ENCODE measurements at regions not wholly inside any gene's neighbourhood (a gene's known extent, or its start where the extent isn't known, plus 50 kb on each side); places are given as distances from the start of the nearest gene placed in this dataset.

DNA sequence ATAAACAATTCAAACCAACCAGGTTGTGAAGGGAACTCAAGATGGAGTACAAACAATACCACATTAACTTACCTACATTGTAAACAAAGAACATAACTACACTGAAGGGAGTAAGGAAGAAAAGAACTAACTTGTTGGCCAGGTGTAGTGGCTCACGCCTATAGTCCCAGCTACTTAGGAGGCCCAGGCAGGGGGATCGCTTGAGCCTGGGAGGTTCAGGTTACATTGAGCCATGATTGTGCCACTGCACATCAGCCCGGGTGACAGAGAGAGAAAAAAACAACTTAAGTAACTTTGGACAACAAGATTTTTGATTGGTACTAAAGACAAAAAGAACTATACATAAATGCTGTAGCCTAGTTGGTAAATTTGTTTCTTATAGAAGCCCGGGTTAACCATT, 68.8 kb downstream of the TRIL start:
- 80 to 84% methylated on average over 4 of the region's 4 CpGs for WGBS, 2 donors
- ATAC-seq (no peak), DNase-seq (no peak)
- H3K27ac ChIP-seq, result no peak overlapping the region
- intact Hi-C loops (cut with DNase I), result no loop called here
- H3K27me3 ChIP-seq, result no peaks in the 10 kb centered on the region
- H3K4me3 ChIP-seq, result no peak overlapping the region
- peaks cover 7% of the 10 kb centered on the region for H3K4me1 ChIP-seq
- TF ChIP-seq POLR2A (IDR thresholded peaks at IDR 0.05), result no peak
- TF ChIP-seq, protein P1, sequence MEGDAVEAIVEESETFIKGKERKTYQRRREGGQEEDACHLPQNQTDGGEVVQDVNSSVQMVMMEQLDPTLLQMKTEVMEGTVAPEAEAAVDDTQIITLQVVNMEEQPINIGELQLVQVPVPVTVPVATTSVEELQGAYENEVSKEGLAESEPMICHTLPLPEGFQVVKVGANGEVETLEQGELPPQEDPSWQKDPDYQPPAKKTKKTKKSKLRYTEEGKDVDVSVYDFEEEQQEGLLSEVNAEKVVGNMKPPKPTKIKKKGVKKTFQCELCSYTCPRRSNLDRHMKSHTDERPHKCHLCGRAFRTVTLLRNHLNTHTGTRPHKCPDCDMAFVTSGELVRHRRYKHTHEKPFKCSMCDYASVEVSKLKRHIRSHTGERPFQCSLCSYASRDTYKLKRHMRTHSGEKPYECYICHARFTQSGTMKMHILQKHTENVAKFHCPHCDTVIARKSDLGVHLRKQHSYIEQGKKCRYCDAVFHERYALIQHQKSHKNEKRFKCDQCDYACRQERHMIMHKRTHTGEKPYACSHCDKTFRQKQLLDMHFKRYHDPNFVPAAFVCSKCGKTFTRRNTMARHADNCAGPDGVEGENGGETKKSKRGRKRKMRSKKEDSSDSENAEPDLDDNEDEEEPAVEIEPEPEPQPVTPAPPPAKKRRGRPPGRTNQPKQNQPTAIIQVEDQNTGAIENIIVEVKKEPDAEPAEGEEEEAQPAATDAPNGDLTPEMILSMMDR (IDR thresholded peaks at IDR 0.05), result no peak
- no peaks in the 10 kb centered on the region for H3K36me3 ChIP-seq (replicated peaks in 1 of 2; ENCODE audit: insufficient read depth in 1 of 2, low read depth in 2 of 2)
- no peaks in the 10 kb centered on the region for H3K9me3 ChIP-seq

DNA sequence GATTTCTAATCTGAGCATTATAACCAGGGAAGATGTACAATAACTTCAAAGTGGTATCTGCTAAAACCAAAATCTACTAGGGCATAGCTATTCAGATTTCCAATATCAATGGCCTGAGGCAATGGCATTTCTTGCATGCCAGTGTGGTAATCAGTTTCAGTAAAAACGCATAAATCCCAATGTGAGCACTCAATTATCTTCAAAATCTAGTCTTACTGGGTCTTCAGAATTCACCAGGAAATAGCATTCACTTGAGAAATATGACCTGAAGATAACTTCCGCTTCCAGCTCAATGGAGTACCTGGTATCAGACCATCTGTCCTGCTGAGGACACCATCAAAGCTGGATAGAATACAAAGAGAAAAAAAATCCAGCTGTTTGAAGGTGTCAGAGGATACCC, 72.4 kb downstream of the TRIL start:
- intact Hi-C loops (cut with DNase I), result no loop called here
- WGBS, 2 donors, result 69 to 79% methylated on average over 2 of the region's 2 CpGs
- H3K27ac ChIP-seq, result no peak overlapping the region
- peaks cover 7% of the 10 kb centered on the region for H3K4me1 ChIP-seq
- TF ChIP-seq, protein P1 (IDR thresholded peaks at IDR 0.05), result no peak
- TF ChIP-seq POLR2A (IDR thresholded peaks at IDR 0.05), result no peak
- no peaks in the 10 kb centered on the region for H3K27me3 ChIP-seq
- ATAC-seq (no peak), DNase-seq (no peak)
- no peak overlapping the region for H3K4me3 ChIP-seq
- no peaks in the 10 kb centered on the region for H3K36me3 ChIP-seq (replicated peaks in 1 of 2; ENCODE audit: insufficient read depth in 1 of 2, low read depth in 2 of 2)
- H3K9me3 ChIP-seq, result no peaks in the 10 kb centered on the region

DNA sequence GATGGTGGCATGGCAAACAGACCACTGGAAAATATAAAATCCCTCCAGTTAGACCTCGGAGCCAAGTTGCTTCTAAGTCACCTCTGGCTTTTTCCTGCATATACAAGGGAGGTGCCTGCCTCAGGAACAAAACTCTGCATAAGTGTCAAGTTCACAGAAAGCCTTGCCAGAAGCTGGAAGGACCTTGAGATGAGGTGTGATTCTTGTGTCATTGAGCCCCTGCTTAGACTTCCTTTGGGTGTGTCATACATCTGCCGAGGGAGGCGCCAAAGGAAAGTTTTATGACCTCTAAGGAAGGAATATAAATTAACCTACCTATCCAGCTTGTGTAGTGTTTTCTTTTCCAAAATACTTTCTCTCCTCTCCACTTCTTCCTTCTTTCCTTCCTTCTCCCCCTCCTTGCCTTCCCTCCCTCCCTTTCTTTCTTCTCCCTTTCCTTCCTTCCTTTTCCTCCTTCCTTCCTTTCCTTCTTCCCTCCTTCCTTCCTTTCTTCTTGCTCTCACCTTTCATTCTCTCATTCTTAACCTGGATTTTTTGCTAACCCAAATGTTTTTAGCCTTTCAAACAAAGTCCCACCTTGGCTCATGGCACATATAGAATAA, 75.2 kb downstream of the TRIL start:
- DNase-seq (no peak), ATAC-seq (no peak)
- intact Hi-C loops (cut with DNase I), result no loop called here
- Histone ChIP-seq H3K27ac (no peak overlapping the region), H3K27me3 (no peaks in the 10 kb centered on the region), H3K36me3 (replicated peaks in 1 of 2; ENCODE audit: insufficient read depth in 1 of 2, low read depth in 2 of 2) (no peaks in the 10 kb centered on the region), H3K4me1 (no peaks in the 10 kb centered on the region), H3K9me3 (no peaks in the 10 kb centered on the region), H3K4me3 (no peak overlapping the region)
- 63 to 77% methylated on average over 3 of the region's 3 CpGs for WGBS, 2 donors
- TF ChIP-seq, protein P1 (IDR thresholded peaks at IDR 0.05), result no peak
- TF ChIP-seq POLR2A (IDR thresholded peaks at IDR 0.05), result no peak

DNA sequence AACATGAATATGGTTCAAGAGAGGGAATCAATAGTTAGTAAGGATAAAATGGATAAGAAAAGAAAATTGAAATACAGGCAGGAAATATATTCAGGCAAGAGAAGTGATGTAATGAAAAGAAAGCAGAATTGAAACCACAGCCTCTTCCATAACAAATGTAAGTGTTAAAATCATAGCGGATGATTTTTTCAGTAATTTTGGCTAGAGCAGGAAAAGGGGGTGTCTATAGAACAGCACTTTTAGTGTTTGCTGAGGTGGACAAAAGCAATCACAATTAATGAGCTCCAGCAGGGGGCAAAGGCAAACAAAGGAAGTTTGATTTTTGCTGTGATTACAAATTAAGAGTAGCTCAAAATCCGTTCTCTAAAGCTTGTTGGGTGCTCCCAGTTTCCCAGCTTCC, 79.0 kb downstream of the TRIL start:
- Histone ChIP-seq H3K27me3 (no peaks in the 10 kb centered on the region), H3K4me1 (no peaks in the 10 kb centered on the region), H3K4me3 (no peak overlapping the region), H3K27ac (no peak overlapping the region), H3K9me3 (no peaks in the 10 kb centered on the region), H3K36me3 (replicated peaks in 1 of 2; ENCODE audit: insufficient read depth in 1 of 2, low read depth in 2 of 2) (no peaks in the 10 kb centered on the region)
- no peak for ATAC-seq
- TF ChIP-seq, protein P1 (IDR thresholded peaks at IDR 0.05), result peak in 1 of 7 experiments; percentile 2
- TF ChIP-seq POLR2A (IDR thresholded peaks at IDR 0.05), result no peak
- intact Hi-C loops (cut with DNase I), result no loop called here
- WGBS, 2 donors, result 38 to 43% methylated on average over 2 of the region's 2 CpGs
- no peak for DNase-seq

DNA sequence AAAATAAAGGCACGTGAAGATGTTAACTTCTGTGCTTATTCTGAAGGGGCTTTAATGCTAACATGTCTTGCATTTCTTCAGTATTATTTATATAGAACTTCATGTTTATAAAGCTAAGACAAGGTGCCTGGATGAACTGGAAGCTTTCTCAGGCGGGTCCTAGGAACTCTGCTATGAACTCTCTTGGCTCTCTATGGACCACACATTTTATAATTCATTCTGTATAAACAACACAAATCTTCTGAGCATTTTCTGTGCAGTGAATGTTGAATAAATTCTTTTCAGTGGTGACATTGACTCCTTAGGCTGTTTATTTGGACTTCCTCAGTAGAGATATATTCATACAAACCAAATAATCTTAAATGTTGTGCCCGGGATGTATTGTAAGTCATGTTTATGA, 79.6 kb downstream of the TRIL start:
- Histone ChIP-seq H3K27ac (no peak overlapping the region), H3K36me3 (replicated peaks in 1 of 2; ENCODE audit: insufficient read depth in 1 of 2, low read depth in 2 of 2) (no peaks in the 10 kb centered on the region), H3K4me1 (no peaks in the 10 kb centered on the region), H3K27me3 (no peaks in the 10 kb centered on the region), H3K9me3 (no peaks in the 10 kb centered on the region), H3K4me3 (no peak overlapping the region)
- DNase-seq, result no peak
- TF ChIP-seq, protein P1 (IDR thresholded peaks at IDR 0.05), result no peak
- TF ChIP-seq POLR2A (IDR thresholded peaks at IDR 0.05), result no peak
- ATAC-seq, result no peak
- 89% methylated on average over 3 of the region's 3 CpGs for WGBS, 2 donors
- intact Hi-C loops (cut with DNase I), result no loop called here
